PC-3 (cell line): ENCODE measurements at regions not wholly inside any gene's neighbourhood (a gene's known extent, or its start where the extent isn't known, plus 50 kb on each side); places are given as distances from the start of the nearest gene placed in this dataset.
A peak's percentile ranks its signal among the peaks of the same experiment; 100 is the strongest.

ENCODE experiments used
- ATAC-seq: fragments of 200-7000 bp; cut with Tn5 transposase; 2 replicates; pipeline ENCODE4 v1.9.1; 2020; ENCODE audit warnings: mild to moderate bottlenecking, moderate library complexity
- BruUV-seq: library from RNA; stranded (reverse); fragments of 400-500 nt; replicated peaks from 2 replicates; lab custom pipeline; 2021; lab: Mats Ljungman, UMichigan
- CTCF ChIA-PET: fragments of 300-600 bp; sonication (Branson Sonifier 250); formaldehyde crosslinking; loops from one replicate; lab custom pipeline; 2022; ENCODE audit warnings: antibody characterized with exemption; lab: Charles Lee
- POLR2A ChIA-PET: fragments of 300-600 bp; sonication (Branson Sonifier 250); formaldehyde crosslinking; loops from one replicate; lab custom pipeline; 2022; ENCODE audit warnings: antibody characterized with exemption; ENCODE audit not compliant: unreplicated experiment; lab: Charles Lee
- DNase-seq: peaks from one replicate; pipeline ENCODE4 v3.0.0-alpha.2; 2015
- H2AFZ ChIP-seq: fragments of 300-600 bp; sonication (generic); 2 replicates; pipeline ENCODE4 v1.6.0; 2016; ENCODE audit warnings: antibody characterized with exemption, low read length
- H3F3A ChIP-seq: fragments of 300-600 bp; sonication (generic); one replicate; pipeline ENCODE4 v1.6.0; 2017; ENCODE audit warnings: antibody characterized with exemption, low read length, control low read depth, mild to moderate bottlenecking; ENCODE audit not compliant: unreplicated experiment
- H3K27ac ChIP-seq: fragments of 300-600 bp; sonication (generic); 2 replicates; pipeline ENCODE4 v1.5.1; 2016; ENCODE audit warnings: mild to moderate bottlenecking, low read length
- H3K27me3 ChIP-seq: fragments of 300-600 bp; sonication (generic); 2 replicates; pipeline ENCODE4 v1.6.1; 2016; ENCODE audit warnings: low read length, mixed read lengths
- H3K36me3 ChIP-seq: fragments of 300-600 bp; sonication (generic); 2 replicates; pipeline ENCODE4 v1.6.1; 2016; ENCODE audit warnings: low read depth, mixed run types, low read length, mixed read lengths
- H3K4me1 ChIP-seq: fragments of 300-600 bp; sonication (generic); 2 replicates; pipeline ENCODE4 v1.5.1; 2016; ENCODE audit warnings: low read length; ENCODE audit not compliant: insufficient read depth
- H3K4me2 ChIP-seq: fragments of 300-600 bp; sonication (generic); 2 replicates; pipeline ENCODE4 v1.6.0; 2016; ENCODE audit warnings: low read length
- H3K4me3 ChIP-seq: fragments of 300-600 bp; sonication (generic); 2 replicates; pipeline ENCODE4 v1.5.1; 2016; ENCODE audit warnings: mild to moderate bottlenecking, low read length, mixed read lengths
- H3K79me2 ChIP-seq: fragments of 300-600 bp; sonication (generic); 2 replicates; pipeline ENCODE4 v1.6.1; 2017; ENCODE audit warnings: low read length, mixed read lengths
- H3K9ac ChIP-seq: fragments of 300-600 bp; sonication (generic); 2 replicates; pipeline ENCODE4 v1.6.0; 2016; ENCODE audit warnings: mild to moderate bottlenecking, low read length
- H3K9me2 ChIP-seq: fragments of 300-600 bp; sonication (generic); replicated peaks from 2 replicates; pipeline ENCODE4 v1.6.1; 2016; ENCODE audit warnings: mixed run types, low read length, mixed read lengths
- H3K9me3 ChIP-seq: fragments of 300-600 bp; sonication (generic); 2 replicates; pipeline ENCODE4 v1.6.1; 2016; ENCODE audit warnings: low read length, mixed read lengths
- H4K20me1 ChIP-seq: fragments of 300-600 bp; sonication (generic); 2 replicates; pipeline ENCODE4 v1.6.1; 2016; ENCODE audit warnings: low read length, mixed read lengths
- CTCF ChIP-seq: fragments of 300-600 bp; sonication (generic); conservative IDR thresholded peaks from 2 replicates; pipeline ENCODE4 v1.5.1; 2017; ENCODE audit warnings: antibody characterized with exemption, low read depth, mild to moderate bottlenecking, low read length
- EZH2 ChIP-seq: fragments of 300-600 bp; sonication (generic); IDR thresholded peaks from one replicate; pipeline ENCODE4 v1.6.1; 2017; ENCODE audit warnings: antibody characterized with exemption, mild to moderate bottlenecking, low read length; ENCODE audit not compliant: unreplicated experiment
- EZH2phosphoT487 ChIP-seq: fragments of 300-600 bp; sonication (generic); IDR thresholded peaks from 2 replicates; pipeline ENCODE4 v1.6.1; 2018; ENCODE audit warnings: mild to moderate bottlenecking, antibody characterized with exemption, low read length, borderline replicate concordance
- intact Hi-C: fragments of 100-400 bp; cut with micrococcal nuclease; formaldehyde crosslinking; loops from 2 replicates; pipeline ENCODE4 v1.9.0; 2023

- Histone ChIP-seq H3K4me2 (no peak overlapping the region), H3K4me3 (no peak overlapping the region), H4K20me1 (no peaks in the 10 kb centered on the region), H3F3A (no peaks in the 10 kb centered on the region), H3K27me3 (no peaks in the 10 kb centered on the region), H3K9me3 (peaks cover 10% of the 10 kb centered on the region; the same call in 1 of the 2 replicates), H3K27ac (no peak overlapping the region), H3K9ac (no peak overlapping the region), H2AFZ (no peak overlapping the region), H3K9me2 (no peaks in the 10 kb centered on the region), H3K4me1 (no peaks in the 10 kb centered on the region), H3K36me3 (no peaks in the 10 kb centered on the region), H3K79me2 (no peaks in the 10 kb centered on the region)
- TF ChIP-seq EZH2phosphoT487 (no peak), EZH2 (no peak), CTCF (no peak)
- CTCF ChIA-PET = no interaction called here
- DNase-seq (no peak), ATAC-seq (no peak)
- BruUV-seq = no TSS peak
- intact Hi-C loops = loop anchor here (5.0 kb wide), 1 partner anchor 39 kb away; no protein-coding TSS in a partner anchor
- POLR2A ChIA-PET = no interaction called here
Observed at GRCh38 chr13:111021270-111021669, 93.8 kb upstream of the ARHGEF7 start.

GRCh38 chr13:111020546-111020945 is 94.6 kb upstream of the ARHGEF7 start:
- H4K20me1 ChIP-seq = no peaks in the 10 kb centered on the region
- no peaks in the 10 kb centered on the region for H3K79me2 ChIP-seq
- H3K27ac ChIP-seq = no peak overlapping the region
- CTCF ChIA-PET = no interaction called here
- H3K27me3 ChIP-seq = no peaks in the 10 kb centered on the region
- peak; percentile 31; the same call in 1 of the 2 replicates for ATAC-seq
- no peaks in the 10 kb centered on the region for H3K9me2 ChIP-seq
- POLR2A ChIA-PET = no interaction called here
- no peak for TF ChIP-seq EZH2
- TF ChIP-seq EZH2phosphoT487 = no peak
- no peak for TF ChIP-seq CTCF
- intact Hi-C loops = loop anchor here (5.0 kb wide), 1 partner anchor 38 kb away; no protein-coding TSS in a partner anchor
- H3K4me1 ChIP-seq = no peaks in the 10 kb centered on the region
- peak; percentile 27 for DNase-seq
- no peaks in the 10 kb centered on the region for H3F3A ChIP-seq
- H3K4me2 ChIP-seq = no peak overlapping the region
- H3K36me3 ChIP-seq = no peaks in the 10 kb centered on the region
- H3K9me3 ChIP-seq = peaks cover 10% of the 10 kb centered on the region; the same call in 1 of the 2 replicates
- no peak overlapping the region for H3K4me3 ChIP-seq
- H3K9ac ChIP-seq = no peak overlapping the region
- BruUV-seq = no TSS peak
- H2AFZ ChIP-seq = no peak overlapping the region

GRCh38 chr13:111020021-111020420 is 95.1 kb upstream of the ARHGEF7 start:
- peaks cover 10% of the 10 kb centered on the region; the same call in 1 of the 2 replicates for H3K9me3 ChIP-seq
- H3K9me2 ChIP-seq = no peaks in the 10 kb centered on the region
- no peak overlapping the region for H2AFZ ChIP-seq
- BruUV-seq = no TSS peak
- H4K20me1 ChIP-seq = no peaks in the 10 kb centered on the region
- no peaks in the 10 kb centered on the region for H3K79me2 ChIP-seq
- no peaks in the 10 kb centered on the region for H3K27me3 ChIP-seq
- no peak overlapping the region for H3K4me3 ChIP-seq
- no peak overlapping the region for H3K4me2 ChIP-seq
- DNase-seq = no peak
- no peak for ATAC-seq
- intact Hi-C loops = loop anchor here (5.0 kb wide), 1 partner anchor 38 kb away; no protein-coding TSS in a partner anchor
- CTCF ChIA-PET = no interaction called here
- no peak overlapping the region for H3K9ac ChIP-seq
- H3K36me3 ChIP-seq = no peaks in the 10 kb centered on the region
- TF ChIP-seq EZH2 (no peak), EZH2phosphoT487 (no peak), CTCF (no peak)
- H3F3A ChIP-seq = no peaks in the 10 kb centered on the region
- no peaks in the 10 kb centered on the region for H3K4me1 ChIP-seq
- POLR2A ChIA-PET = no interaction called here
- no peak overlapping the region for H3K27ac ChIP-seq
